GM12878 (cell line): ENCODE measurements at regions not wholly inside any gene's neighbourhood (a gene's known extent, or its start where the extent isn't known, plus 50 kb on each side); places are given as distances from the start of the nearest gene placed in this dataset.

Source experiments
- ATAC-seq: fragments of 200-7000 bp; cut with Tn5 transposase; 3 replicates; pipeline ENCODE4 v1.9.1; 2020; ENCODE audit warnings: mild to moderate bottlenecking, moderate library complexity
- BruUV-seq: library from RNA; stranded (reverse); fragments of 400-500 nt; replicated peaks from 2 replicates; lab custom pipeline; 2021; lab: Mats Ljungman, UMichigan
- CTCF ChIA-PET: fragments of 300-600 bp; sonication (Branson Sonifier 250); formaldehyde crosslinking; extraction: SDS; loops from one replicate; lab custom pipeline; 2021; ENCODE audit warnings: inconsistent platforms; lab: Yijun Ruan, JAX
- POLR2A ChIA-PET: fragments of 350-600 bp; formaldehyde crosslinking; extraction: SDS; loops from one replicate; lab custom pipeline; 2021; ENCODE audit warnings: inconsistent platforms; lab: Charles Lee
- RAD21 ChIA-PET: fragments of 300-600 bp; sonication (Branson Sonifier 250); formaldehyde crosslinking; loops from one replicate; lab custom pipeline; 2023; ENCODE audit warnings: antibody characterized with exemption; ENCODE audit not compliant: unreplicated experiment; lab: Charles Lee
- SMC1A ChIA-PET: fragments of 300-600 bp; sonication (Branson Sonifier 250); formaldehyde crosslinking; loops from one replicate; lab custom pipeline; 2023; ENCODE audit not compliant: unreplicated experiment, uncharacterized antibody; lab: Charles Lee
- DNase-seq: peaks from one replicate; pipeline ENCODE4 v3.0.0-alpha.2; 2011; ENCODE audit warnings: low read depth, low spot score
- FAIRE-seq: peaks from 3 replicates; lab custom pipeline; 2011; peaks lifted over from hg19 to GRCh38; lab: Jason Lieb, UNC
- H2AFZ ChIP-seq: 2 replicates; pipeline ENCODE4 v1.6.0; 2011; ENCODE audit warnings: low read depth, low read length, control low read depth; ENCODE audit not compliant: control insufficient read depth
- H3K27ac ChIP-seq: 2 replicates; pipeline ENCODE4 v1.5.1; 2011; ENCODE audit warnings: control low read depth; ENCODE audit not compliant: control insufficient read depth, insufficient read depth
- H3K27me3 ChIP-seq, 2 experiments: replicated peaks in 1 of 2; 2 replicates each; pipeline versions ENCODE4 v1.6.0 to v1.6.1; 2011; ENCODE audit warnings: low read length in 1 of 2; ENCODE audit not compliant: control insufficient read depth in 2 of 2, insufficient read depth in 2 of 2
- H3K36me3 ChIP-seq, 2 experiments: 2 replicates each; pipeline ENCODE4 v1.5.1; 2011; ENCODE audit warnings: low read length in 1 of 2; ENCODE audit not compliant: control insufficient read depth in 2 of 2, insufficient read depth in 2 of 2
- H3K4me1 ChIP-seq: 2 replicates; pipeline ENCODE4 v1.6.1; 2011; ENCODE audit warnings: mild to moderate bottlenecking, low read length, moderate library complexity, mixed read lengths; ENCODE audit not compliant: control insufficient read depth, insufficient read depth
- H3K4me2 ChIP-seq: 2 replicates; pipeline ENCODE4 v1.6.0; 2011; ENCODE audit warnings: control low read depth; ENCODE audit not compliant: control insufficient read depth, insufficient read depth
- H3K4me3 ChIP-seq: fragments of 200-600 bp; sonication (generic); 2 replicates; pipeline ENCODE4 v1.5.1; 2016
- H3K79me2 ChIP-seq: 2 replicates; pipeline ENCODE4 v1.6.0; 2011; ENCODE audit warnings: low read length; ENCODE audit not compliant: control insufficient read depth, insufficient read depth
- H3K9ac ChIP-seq: 2 replicates; pipeline ENCODE4 v1.8.0; 2011; ENCODE audit warnings: low read length, control low read depth, mixed read lengths; ENCODE audit not compliant: control insufficient read depth, insufficient read depth
- H3K9me3 ChIP-seq: replicated peaks from 3 replicates; pipeline ENCODE4 v1.5.1; 2011; ENCODE audit warnings: mild to moderate bottlenecking, low read length; ENCODE audit not compliant: control insufficient read depth, insufficient read depth
- H4K20me1 ChIP-seq: 2 replicates; pipeline ENCODE4 v1.6.0; 2011; ENCODE audit not compliant: control insufficient read depth, insufficient read depth
- CREB1 ChIP-seq: IDR thresholded peaks from 2 replicates; pipeline ENCODE4 v1.6.1; 2012; ENCODE audit warnings: low read depth, mild to moderate bottlenecking, inconsistent platforms
- MLLT1 ChIP-seq: fragments of 450-650 bp; IDR thresholded peaks from 2 replicates; pipeline ENCODE4 v1.6.1; 2016; ENCODE audit warnings: mild to moderate bottlenecking
- NFXL1 ChIP-seq: fragments of 450-650 bp; IDR thresholded peaks from 2 replicates; pipeline ENCODE4 v1.6.1; 2017; ENCODE audit warnings: antibody characterized with exemption, mild to moderate bottlenecking, borderline replicate concordance
- WGBS: methylation state at CpG from one replicate; pipeline ENCODE4 v1.1.6; 2016; ENCODE audit warnings: low lambda C conversion rate; ENCODE audit not compliant: insufficient replicate concordance, insufficient coverage; ENCODE audit errors: missing lambda C conversion rate; 5-methylcytosine and 5-hydroxymethylcytosine counted together
- in situ Hi-C: fragments of 300-500 bp; cut with MboI; formaldehyde crosslinking; loops from 9 replicates; pipeline ENCODE4 v1.14.3; 2018; ENCODE audit warnings: mixed read lengths
- intact Hi-C: fragments of 100-400 bp; cut with micrococcal nuclease; formaldehyde crosslinking; loops from one replicate; pipeline ENCODE4 v1.14.2; 2022; ENCODE audit not compliant: unreplicated experiment

GRCh38 chr6:26163427-26164119 is 76.3 kb downstream of the HFE start:
- Histone ChIP-seq H2AFZ (no peak overlapping the region), H3K36me3 (no peaks in the 10 kb centered on the region; a peak in 1 of 4 replicates), H3K4me3 (no peak overlapping the region), H4K20me1 (no peaks in the 10 kb centered on the region), H3K4me1 (peaks cover 7% of the 10 kb centered on the region), H3K9me3 (no peaks in the 10 kb centered on the region), H3K79me2 (peaks cover 23% of the 10 kb centered on the region), H3K9ac (no peak overlapping the region), H3K27ac (no peak overlapping the region), H3K27me3 (no peaks in the 10 kb centered on the region), H3K4me2 (peak overlapping the region; percentile 11)
- RAD21 ChIA-PET = interaction anchor here (0.6 to 1.2 kb wide), 2 partner anchors 40 to 493 kb away, joined by 3 read pairs; a partner anchor contains a TSS
- SMC1A ChIA-PET = interaction anchor here (0.8 kb wide), 2 partner anchors 20 to 30 kb away, joined by 3 read pairs; a partner anchor contains a TSS
- WGBS = 94% methylated on average over 11 of the region's 11 CpGs
- in situ Hi-C loops (no loop called here), intact Hi-C loops (no loop called here)
- BruUV-seq = no TSS peak
- no peak for ATAC-seq
- FAIRE-seq = no peak
- POLR2A ChIA-PET = interaction anchor here (0.6 to 0.8 kb wide), 3 partner anchors 30 to 92 kb away, joined by 3 read pairs; no protein-coding TSS in a partner anchor
- CTCF ChIA-PET = interaction anchor here (0.9 to 1.1 kb wide), 3 partner anchors 16 to 66 kb away, joined by 3 to 5 read pairs (median 3); a partner anchor contains a TSS
- no peak for DNase-seq
- TF ChIP-seq MLLT1 (0 out of 2 replicates have a peak, but pooled peaks have one; percentile 34), CREB1 (no peak)
- TF ChIP-seq, all 136 proteins: peak for 1

- peaks cover 7% of the 10 kb centered on the region for H3K4me1 ChIP-seq
- in situ Hi-C loops = no loop called here
- DNase-seq (no peak), ATAC-seq (no peak)
- H3K4me3 ChIP-seq = no peak overlapping the region
- SMC1A ChIA-PET = interaction anchor here (0.8 kb wide), 1 partner anchor 20 kb away, joined by 3 read pairs; a partner anchor contains a TSS
- no peak for TF ChIP-seq NFXL1
- TF ChIP-seq, all 136 proteins: peak for 0
- Histone ChIP-seq H4K20me1 (no peaks in the 10 kb centered on the region), H3K4me2 (no peak overlapping the region), H2AFZ (no peak overlapping the region), H3K79me2 (peaks cover 20% of the 10 kb centered on the region), H3K27ac (no peak overlapping the region), H3K9me3 (no peaks in the 10 kb centered on the region), H3K9ac (no peak overlapping the region), H3K27me3 (no peaks in the 10 kb centered on the region), H3K36me3 (no peaks in the 10 kb centered on the region; a peak in 1 of 4 replicates)
- no TSS peak for BruUV-seq
- intact Hi-C loops = no loop called here
- POLR2A ChIA-PET = no interaction called here
- CTCF ChIA-PET = interaction anchor here (0.9 to 1.1 kb wide), 2 partner anchors 15 to 19 kb away, joined by 3 read pairs; a partner anchor contains a TSS
- no peak for FAIRE-seq
- RAD21 ChIA-PET = interaction anchor here (0.6 to 1.2 kb wide), 2 partner anchors 40 to 493 kb away, joined by 3 read pairs; a partner anchor contains a TSS
- WGBS = 81% methylated on average over 1 of the region's 1 CpG
These were observed 76.9 kb downstream of the HFE start for GRCh38 chr6:26164120-26164505.
